GM19372 (cell line): ENCODE measurements at regions not wholly inside any gene's neighbourhood (a gene's known extent, or its start where the extent isn't known, plus 50 kb on each side); places are given as distances from the start of the nearest gene placed in this dataset.
"Not testable (repeated sequence)": the region's sequence is repeated elsewhere in the genome, so short reads cannot be mapped to it uniquely, and the experiment has no call there.

Experiments used
- ATAC-seq: cut with Tn5 transposase; IDR thresholded peaks from one replicate; pipeline ENCODE4 v1.9.1; 2021; ENCODE audit warnings: mild to moderate bottlenecking, low read depth, moderate library complexity; ENCODE audit not compliant: unreplicated experiment

DNA sequence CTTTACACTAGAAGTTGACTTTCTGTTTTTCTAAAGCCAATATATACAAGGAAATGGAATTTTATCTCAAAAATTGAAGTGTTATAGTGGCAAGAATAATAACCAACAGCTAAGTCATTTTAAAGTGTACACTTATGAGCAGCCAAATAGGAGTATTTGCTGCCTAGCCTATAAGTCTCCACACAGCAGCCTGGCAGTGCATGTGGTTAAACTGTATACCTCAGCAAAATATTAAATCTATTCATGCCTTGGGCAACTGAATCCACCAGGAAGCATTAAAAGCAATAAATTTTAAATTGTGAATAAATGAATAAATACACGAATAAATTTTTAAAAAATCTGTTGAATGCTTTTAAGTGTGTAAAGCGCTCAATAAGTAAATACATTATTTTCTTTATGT, 432.4 kb upstream of the RORB start:
- ATAC-seq = no peak

DNA sequence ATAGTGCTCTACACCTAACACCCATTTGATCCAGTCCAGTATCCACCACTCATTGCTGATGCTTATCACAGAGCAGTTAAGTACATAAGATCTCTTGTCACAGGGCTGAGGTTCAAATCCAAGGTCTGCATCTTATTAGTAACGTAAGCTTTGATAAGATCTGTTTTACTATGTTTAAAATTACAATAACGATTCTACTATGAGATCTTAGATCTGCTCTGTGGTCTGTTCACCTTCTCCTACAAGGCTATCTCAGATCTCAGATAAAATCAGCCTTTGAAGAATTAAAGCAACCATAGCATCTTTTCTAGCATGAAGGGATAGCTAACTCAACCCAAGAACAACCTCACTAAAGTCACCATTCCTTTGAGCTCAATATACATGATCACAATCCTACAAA, 431.0 kb upstream of the RORB start:
- no peak for ATAC-seq

DNA sequence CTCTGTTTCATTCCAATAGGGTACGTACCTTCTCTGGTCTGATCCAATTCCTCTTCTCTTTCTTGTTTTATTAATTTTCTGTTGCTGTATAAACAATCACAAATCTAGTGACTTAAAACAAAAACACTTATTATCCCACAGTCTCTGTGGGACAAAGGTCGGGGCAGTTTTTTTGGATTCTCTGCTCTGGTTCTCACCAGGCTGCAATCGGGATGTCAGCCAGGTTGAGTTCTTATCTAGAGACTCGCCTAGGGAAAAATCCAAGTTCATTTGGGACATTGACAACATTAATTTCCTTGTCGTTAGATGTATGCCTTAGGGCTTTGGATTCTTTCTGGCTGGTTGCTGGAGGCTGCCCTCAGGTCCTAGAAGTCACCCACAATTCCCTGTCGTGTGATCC, 430.5 kb upstream of the RORB start:
- ATAC-seq = no peak

DNA sequence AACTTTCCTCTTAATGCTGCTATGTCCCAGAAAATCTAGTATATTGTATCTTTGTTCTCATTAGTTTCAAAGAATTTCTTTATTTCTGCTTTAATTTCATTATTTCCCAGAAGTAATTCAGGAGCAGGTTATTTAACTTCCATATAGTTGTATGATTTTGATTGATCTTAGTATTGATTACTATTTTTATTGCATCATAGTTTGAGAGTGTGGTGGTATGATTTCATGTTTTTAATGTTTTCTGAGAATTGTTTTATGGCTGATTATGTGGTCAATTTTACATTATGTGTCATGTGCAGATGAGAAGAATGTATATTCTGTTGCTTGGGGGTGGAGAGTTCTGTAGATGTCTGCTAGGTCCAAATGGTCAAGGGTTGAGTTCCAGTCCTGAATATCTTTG, 425.6 kb upstream of the RORB start:
- ATAC-seq = no peak

DNA sequence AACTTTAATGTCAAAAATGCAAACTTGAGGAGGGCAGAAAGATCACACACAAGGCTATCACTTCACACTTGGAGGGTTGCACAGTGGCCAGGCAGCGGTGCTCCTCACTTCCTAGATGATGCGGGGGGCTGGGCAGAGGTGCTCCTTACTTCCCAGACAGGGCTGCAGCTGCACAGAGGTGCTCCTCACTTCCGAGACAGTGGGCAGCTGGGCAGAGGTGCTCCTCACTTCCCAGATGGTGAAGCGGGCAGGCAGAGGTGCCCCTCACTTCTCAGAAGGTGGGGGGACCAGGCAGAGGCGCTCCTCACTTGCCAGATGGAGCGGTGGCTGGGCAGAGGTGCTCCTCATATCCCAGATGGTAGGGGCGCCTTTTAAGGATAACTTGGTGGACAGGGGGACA, 423.2 kb upstream of the RORB start:
- no peak for ATAC-seq

DNA sequence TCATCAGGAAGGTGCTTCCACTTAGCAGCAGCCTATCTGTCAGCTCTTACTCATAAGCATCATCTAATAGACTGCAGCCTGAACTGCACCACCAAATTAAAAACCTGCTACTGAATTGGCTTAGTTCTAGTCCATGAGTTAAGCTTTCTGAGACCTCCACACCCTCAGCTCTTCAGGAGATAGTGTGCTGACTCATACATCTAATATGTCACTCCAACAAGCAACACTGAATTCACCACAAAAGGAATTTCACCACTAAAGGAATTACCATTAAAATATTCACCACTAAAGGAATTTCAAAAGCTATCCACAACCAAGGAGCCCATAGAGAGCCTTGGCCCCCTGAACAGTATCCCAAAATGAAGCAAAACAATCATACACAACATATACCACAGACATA, 418.5 kb upstream of the RORB start:
- ATAC-seq = no peak

DNA sequence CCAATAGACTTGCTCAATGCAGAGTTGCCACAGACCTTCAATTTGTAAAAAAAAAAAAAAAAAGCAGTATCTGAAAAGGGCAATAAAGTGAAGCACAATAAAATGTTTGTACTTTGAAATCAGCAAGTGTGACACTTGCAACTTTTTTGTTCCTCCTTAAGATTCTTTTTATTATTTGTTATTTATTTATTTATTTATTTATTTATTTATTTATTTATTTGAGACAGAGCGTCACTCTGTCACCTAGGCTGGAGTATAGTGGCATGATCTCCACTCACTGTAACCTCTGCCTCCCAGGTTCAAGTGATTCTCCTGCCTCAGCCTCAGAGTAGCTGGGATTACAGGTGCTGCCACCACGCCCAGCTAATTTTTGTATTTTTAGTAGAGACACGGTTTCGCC, 416.5 kb upstream of the RORB start:
- ATAC-seq = not testable (repeated sequence)

DNA sequence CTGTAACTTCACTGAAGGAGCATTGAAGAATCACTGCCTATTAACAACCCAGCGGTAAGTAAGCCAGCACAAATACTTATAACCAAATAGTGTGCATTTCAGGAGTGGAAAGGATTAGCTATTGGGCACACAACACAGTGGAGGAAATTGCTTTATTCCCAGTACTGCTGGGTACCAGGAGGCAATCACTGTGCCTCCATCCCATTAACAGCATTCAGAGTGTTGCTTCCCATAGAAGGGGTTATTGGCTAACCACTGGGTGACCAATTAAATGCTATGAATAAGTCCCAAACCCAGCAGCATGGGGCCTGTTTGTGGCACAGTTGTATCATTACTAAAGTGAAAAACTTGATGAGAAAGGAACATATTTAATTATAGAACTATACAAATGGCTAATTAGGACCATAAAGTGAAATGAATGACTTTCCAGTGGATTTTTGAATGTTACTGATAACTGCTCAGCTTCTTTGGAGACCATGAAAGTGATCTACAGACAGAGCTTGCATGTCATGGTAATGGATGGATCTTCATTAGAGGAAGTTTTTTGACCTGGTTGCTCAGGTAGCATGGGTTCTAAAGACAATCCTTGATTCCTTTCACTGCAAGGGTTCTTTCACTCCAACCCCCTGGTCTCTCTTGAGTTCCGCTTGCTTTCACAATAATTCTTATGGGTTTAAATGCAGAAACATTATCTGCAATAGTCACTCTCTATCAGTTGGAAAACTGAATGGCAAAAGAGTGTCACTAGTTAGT, 413.3 kb upstream of the RORB start:
- ATAC-seq = no peak

DNA sequence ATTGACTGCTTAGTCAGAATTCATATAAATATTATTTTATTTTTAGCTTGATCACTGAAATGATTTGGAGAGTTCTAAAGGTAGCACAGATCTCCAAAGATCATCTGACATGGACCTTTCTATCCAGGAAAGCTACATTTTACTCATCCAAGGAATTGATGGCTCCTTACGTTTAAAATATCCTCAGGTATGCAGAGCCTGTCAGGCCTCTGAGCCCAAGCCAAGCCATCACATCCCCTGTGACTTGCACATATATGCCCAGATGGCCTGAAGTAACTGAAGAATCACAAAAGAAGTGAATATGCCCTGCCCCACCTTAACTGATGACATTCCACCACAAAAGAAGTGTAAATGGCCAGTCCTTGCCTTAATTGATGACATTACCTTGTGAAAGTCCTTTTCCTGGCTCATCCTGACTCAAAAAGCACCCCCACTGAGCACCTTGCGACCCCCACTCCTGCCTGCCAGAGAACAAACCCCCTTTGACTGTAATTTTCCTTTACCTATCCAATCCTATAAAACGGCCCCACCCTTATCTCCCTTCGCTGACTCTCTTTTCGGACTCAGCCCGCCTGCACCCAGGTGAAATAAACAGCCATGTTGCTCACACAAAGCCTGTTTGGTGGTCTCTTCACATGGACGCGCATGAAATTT, 411.6 kb upstream of the RORB start:
- ATAC-seq = not testable (repeated sequence)

DNA sequence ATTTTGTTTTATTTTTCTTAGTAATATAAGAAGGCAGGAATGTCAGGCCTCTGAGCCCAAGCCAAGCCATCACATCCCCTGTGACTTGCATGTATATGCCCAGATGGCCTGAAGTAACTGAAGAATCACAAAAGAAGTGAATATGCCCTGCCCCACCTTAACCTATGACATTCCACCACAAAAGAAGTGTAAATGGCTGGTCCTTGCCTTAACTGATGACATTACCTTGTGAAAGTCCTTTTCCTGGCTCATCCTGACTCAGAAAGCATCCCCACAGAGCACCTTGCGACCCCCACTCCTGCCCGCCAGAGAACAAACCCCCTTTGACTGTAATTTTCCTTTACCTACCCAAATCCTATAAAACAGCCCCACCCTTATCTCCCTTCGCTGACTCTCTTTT, 406.2 kb upstream of the RORB start:
- not testable (repeated sequence) for ATAC-seq

DNA sequence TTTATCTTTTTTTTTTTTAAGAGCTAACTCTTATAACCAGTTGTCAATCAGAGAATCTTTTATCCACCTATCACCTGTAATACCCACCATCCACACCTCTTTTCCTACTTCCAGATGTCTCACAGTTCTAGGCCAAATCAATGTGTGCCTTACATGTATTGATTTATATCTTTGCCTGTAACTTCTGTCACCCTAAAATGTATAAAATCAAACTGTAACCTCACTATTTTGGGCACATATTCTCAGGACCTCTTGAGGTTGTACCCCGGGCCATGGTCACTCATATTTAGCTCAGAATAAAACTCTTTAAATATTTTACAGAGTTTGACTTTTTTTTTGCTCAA, 404.7 kb upstream of the RORB start:
- ATAC-seq = no peak

DNA sequence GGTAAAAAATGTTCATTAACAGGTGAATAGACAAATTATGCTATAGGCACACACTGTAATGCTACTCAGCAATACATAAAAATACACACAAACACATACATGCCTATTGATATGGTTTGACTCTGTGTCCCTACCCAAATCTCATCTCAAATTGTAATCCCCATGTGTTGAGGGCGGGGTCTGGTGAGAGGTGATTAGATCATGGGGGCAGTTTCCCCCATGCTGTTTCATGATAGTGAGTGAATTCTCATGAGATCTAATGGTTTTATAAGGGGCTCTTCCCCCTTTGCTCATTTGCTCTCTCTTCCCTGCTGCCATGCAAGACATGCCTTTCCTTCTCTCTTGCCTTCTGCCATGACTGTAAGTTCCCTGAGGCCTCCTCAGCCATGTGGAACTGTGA, 403.1 kb upstream of the RORB start:
- not testable (repeated sequence) for ATAC-seq

DNA sequence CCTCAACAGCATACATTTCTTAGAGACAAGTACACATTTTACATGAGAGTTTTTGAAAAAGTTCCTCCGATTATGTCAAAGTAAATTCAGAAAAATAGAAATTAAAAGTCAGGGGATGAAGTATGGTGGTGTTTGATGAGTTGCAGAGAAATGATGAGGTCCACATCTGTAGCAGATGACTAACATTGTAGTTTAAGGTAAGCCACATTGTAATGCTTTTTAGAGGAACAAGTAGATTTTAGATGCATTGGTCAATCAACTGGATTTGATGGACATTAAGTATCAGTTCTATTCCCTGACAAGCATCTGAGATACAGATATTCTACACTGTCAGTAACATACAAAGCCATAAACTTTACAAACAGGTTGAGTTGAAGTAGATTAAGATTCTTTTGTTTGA, 402.4 kb upstream of the RORB start:
- no peak for ATAC-seq

DNA sequence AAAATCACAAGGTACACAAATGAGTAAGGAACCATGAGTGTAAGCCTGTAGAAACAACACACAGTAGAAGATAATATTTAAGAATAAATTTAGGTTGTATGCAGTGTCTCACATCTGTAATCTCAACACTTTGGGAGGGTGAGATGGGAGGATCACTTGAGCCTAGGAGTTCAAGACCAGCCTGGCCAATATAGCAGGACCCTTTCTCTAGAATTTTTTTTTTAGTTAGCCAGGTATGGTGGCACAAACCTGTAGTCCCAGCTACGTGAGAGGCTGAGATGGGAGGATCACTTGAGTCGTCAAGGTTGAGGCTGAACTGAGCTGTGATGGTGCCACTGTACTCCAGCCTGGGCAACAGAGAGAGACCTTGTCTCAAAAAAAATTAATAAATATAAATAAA, 401.2 kb upstream of the RORB start:
- no peak for ATAC-seq

DNA sequence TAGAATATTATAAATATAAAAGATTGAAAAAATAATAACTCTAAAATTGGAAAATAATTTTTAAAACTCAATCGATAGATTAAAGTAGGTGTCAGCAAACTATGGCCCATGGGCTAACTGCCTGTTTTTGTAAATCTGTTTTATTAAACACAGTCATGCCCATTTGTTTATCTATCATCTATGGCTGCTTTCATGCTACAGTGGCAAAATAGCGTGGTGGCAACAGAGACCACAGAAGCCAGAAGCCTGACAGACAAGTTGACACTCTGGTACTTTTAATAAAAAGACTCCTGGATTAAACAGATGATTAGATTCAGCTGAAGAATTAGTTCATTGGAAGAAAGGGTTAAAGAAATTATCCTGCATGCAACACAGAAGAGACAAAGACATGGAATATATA, 400.7 kb upstream of the RORB start:
- ATAC-seq = no peak

DNA sequence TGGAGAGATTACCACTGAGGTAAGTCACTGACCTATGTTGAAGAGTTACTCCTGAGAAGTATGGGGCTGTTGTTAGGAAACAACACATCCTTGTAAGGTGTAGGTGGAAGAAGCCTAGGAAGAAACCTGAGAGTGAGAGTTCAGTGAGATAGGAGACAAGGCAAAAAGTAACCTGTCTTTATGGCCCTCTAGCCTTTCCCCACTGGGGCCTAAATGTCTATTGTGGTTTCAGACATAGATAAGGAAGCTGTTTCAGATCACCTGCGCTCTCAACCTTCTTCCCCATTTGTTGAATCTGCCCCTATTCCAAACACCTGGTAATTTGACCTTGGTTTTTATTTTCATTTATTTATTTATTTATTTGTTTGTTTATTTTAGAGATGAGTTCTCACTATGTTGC, 397.1 kb upstream of the RORB start:
- ATAC-seq = no peak

DNA sequence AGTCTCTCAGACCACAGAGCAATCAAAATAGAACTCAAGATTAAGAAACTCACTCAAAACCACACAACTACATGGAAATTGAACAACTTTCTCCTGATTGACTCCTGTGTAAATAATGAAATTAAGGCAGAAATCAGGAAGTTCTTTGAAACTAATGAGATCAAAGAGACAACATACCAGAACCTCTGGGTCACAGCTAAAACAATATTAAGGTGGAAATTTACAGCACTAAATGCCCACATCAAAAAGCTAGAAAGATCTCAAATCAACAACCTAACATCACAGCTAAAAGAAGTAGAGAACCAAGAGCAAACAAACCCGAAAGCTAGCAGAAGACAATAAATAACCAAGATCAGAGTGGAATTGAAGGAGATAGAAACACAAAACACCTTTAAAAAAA, 395.0 kb upstream of the RORB start:
- ATAC-seq = not testable (repeated sequence)

DNA sequence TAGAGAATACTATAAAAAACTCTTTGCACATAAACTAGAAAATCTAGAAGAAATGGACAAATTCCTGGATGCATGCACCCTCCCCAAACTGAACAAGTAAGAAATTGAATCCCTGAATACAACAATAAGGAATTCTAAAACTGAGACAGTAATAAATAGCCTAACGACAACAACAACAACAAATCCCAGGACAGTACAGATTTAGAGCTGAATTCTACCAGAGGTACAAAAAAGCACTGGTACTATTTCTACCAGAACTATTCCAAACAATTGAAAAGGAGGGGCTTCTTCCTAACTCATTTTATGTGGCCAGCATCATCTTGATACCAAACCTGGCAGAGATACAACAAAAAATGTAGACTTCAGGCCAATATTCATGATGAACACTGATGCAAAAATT, 394.4 kb upstream of the RORB start:
- no peak for ATAC-seq

DNA sequence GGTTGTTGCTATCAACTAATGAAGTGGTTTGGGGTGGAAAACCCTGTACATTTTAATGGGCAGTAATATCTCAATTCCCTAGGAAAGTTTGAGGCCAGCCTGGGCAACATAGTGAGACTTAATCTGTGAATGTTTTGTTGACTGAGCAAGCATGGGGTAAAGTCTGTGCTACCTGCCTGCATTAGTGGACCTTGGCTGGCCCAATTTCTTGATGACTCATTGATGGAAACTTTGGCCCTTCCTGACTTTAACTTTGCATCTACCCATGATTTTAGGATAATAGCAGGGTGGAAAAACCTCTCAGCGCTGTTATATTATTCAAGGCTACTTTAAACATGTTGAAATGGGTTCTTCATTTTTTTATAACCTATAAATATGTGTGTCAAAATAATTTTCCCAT, 389.4 kb upstream of the RORB start:
- ATAC-seq = no peak

DNA sequence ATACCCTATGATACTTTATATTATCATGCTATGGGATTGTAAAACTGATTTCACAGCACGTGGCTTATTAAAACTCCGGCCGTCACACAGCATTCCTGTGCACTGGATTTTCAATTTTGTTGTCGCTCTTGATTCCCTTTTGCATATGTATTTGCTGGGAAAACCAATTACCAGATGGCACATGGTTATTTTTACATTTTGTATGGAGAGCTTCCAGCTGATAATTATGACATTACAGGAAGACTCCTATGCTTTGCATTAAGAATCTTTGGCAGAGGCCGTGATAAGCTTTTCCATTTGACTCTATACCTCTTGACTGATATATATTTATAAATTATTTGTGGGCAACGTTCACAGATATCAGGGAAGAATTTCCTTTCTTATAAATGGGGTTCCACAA, 381.2 kb upstream of the RORB start:
- ATAC-seq = no peak

DNA sequence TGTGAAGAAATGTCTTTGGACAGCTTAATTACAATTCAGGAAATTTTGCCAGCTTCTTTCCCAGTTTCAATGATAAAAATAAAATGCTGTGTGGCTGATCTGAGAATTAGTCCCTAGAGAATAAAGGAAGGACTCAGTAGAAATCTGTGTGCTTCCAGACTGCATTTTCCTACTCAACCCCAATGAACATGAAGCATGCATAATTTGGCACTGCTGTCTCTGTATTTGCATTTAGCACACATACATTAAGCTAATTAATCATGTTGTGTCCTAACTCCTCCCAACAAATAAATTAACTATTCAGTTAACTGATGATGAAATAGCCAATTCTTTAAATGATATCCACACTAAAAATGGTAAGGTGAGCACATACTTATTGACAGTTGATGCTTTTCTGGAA, 380.0 kb upstream of the RORB start:
- ATAC-seq = no peak

DNA sequence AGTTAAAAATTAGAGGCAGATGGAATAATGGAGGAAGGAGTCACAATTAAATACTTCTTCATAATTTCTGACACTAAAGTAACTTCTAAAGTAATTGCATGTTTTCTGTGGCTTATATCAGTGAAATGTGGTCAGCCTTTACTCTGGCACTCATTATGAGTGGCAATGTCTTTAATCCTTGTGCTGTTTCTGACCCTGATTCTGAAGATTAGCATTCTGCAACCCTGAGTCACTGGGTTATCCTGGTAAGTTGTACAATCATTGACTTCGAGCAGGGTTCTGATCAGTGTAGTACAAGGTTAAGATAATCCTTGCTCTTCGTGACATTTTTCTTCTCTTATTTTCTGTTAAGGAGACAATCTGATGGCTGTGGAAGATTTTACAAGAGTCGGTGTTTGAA, 379.4 kb upstream of the RORB start:
- ATAC-seq = no peak

DNA sequence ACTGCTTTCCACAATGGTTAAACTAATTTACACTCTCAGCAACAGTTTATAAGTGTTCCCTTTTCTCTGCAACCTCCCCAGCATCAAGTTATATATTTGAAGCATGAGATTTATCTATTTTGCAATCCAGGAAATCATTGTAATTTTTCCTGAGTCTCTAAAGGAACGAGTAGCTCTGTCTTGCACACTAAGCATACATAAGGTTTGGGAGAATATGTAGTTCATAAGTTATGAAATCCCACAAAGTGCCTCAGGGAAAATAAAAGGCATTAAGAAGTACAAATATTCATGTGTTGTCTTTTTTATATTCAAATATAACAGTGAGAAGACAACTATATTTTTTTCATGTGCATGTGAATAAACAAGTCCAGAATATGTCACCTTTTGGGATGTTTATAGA, 377.1 kb upstream of the RORB start:
- no peak for ATAC-seq
